ENCODE measurements at regions not wholly inside any gene's neighbourhood (a gene's known extent, or its start where the extent isn't known, plus 50 kb on each side); places are given as distances from the start of the nearest gene placed in this dataset.

DNA sequence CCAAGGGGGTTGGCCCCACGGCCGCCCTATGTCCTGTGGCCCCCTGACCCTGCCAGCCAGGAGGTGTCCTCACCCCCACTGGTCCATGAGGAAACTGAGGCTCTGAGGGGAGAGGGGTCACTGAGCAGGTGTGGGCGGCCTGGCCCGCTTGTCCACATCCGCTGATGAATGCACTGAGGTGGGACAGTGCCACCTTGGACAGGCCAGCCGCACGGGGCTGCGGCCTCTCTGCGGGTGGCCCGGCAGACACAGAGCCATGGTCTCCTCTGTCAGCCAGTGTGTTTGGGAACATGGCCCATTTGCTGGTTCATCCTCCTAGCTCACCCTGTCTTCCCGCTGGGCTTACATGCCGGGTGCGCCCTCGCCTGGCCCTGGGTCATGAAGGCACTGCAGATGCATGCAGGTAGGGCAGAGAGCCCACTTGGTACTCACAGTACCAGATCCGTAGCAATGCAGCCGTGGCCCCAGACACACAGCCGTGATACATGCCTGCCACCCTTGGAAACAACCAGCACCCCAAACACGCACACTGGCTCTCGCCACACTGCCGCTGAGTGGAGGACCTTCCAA lies 93.9 kb downstream of the ENGASE start:
- no peak for DNase-seq (ENCODE audit: low read depth in 3 of 3, low spot score in 2 of 3)

DNA sequence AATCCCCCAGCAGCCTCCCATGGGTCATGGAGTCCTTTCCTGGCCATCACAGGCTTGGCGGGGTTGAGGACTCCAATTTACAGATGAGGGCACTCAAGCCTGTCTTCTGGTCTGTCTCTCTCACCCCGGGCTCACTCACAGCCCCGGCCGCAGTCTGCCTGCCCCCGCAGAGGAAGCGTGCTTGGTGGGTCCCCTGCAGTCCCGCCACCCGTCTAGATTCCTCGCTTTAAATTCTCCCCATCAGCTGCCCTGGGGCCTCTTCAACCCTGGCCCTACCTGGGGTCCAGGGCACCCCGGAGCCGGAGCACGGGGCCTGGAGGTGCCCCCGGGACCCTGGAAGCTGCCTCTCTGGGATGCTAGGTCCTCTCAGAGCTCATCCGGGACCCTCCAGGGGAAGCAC lies 92.9 kb downstream of the ENGASE start:
- no peak for DNase-seq (ENCODE audit: low read depth in 3 of 3, low spot score in 2 of 3)

GRCh38 chr17:79165756-79166473 lies 91.3 kb downstream of the ENGASE start:
- no peak for DNase-seq (ENCODE audit: low read depth in 3 of 3, low spot score in 2 of 3)

- no peak for DNase-seq (ENCODE audit: low read depth in 3 of 3, low spot score in 2 of 3)
Observed at GRCh38 chr17:79164913-79165695, 90.5 kb downstream of the ENGASE start.

DNA sequence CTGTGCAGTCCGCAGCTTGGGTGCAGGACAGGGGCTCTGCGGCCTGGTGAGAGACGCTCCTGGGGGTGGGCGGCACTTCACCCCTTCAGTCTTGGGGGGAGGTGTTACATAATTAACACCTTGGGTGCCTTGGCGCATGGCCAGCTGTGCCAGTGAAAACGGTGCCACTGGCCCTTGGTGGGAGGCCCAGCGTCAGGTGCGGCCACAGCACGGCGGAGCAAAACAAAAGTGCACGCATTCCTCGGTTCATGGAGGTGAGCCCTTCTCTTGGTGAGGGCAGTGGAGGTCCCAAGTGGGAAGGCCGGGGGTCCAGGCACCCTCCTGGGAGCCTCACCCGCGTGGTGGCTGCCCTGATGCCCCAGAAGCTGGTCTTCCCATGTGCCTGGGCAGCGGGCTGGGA lies 89.8 kb downstream of the ENGASE start:
- no peak for DNase-seq (ENCODE audit: low read depth in 3 of 3, low spot score in 2 of 3)

- DNase-seq (ENCODE audit: low read depth in 3 of 3, low spot score in 2 of 3), result no peak
Observed at GRCh38 chr17:79163071-79163470, 88.4 kb downstream of the ENGASE start.

DNA sequence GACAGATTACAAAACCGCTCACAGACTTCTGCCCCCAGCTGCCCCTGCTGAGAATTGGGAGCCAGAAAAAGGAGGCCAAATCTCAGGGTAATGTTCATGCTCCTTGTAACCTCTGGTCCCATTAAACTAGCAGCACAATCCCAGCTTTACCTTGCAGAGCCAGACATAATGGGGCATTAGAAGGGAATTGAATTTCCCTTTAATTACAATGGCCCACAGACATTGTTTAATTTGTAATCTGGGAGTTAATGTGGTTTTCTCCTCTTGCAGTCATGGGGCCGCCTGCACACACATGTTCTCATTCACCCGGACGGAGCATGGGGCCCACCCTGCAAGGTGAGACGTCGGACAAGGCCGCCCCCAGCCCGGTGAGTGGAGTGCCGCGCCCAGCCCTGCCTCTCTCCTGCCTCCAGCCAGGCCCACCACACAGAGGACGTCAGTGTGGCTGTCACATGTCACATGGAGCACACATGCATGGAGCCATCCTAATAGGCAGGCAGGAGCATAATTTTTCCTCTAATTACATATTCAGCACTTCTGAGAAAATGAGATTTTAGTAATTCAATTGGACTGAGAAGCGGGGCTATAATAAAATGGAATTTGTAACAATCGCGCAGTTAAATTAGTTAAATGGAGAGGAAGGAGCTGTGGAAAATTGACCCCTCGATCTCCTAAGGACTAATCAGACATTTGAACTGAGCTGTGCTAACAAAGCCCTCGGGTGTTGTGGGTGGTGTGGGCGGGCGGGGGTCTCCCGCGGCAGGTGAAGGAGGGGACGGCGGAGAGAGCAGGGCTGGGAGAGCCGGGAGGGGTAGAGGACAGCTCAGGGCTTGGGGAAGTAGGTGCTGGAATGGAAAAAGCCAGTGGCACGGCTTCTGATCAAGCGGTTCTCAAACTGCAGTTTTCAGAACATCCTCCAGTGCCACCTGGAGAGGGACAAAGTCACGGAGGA lies 87.7 kb downstream of the ENGASE start:
- no peak for DNase-seq (ENCODE audit: low read depth in 3 of 3, low spot score in 2 of 3)

DNA sequence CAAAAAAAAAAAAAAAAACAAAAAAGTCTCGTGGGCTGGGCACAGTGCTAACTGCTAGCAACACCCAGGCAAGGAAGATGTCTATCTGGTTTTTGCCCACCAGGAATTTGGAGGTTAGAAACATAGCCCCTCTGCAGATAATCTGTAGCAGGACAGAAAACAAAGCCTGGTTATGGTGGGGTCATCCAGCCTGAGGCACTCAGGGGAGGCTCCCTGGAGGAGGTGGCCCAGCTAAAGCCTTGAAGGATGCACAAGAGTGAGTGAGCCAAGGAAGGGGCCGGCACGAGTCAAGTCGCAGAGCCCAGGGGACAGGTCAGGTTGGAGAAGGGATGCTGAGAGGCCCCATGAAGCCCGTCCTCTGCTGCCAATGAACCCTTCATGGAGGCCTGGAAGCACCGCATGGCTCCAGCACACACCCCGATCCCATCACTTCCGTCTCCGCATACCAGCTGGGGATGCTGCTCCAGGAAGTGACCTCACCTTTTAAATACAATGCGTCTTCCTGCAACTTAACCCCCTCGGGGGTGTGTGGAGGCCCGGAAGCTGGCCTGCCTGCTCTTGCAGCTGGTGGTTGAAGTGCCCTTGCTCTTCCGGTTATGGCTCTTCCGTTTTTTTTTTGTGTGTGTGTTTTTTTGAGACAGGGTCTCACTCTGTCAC lies 86.5 kb downstream of the ENGASE start:
- DNase-seq (ENCODE audit: low read depth in 3 of 3, low spot score in 2 of 3), result no peak

- DNase-seq (ENCODE audit: low read depth in 3 of 3, low spot score in 2 of 3), result no peak
Observed at GRCh38 chr17:79159926-79160325, 85.3 kb downstream of the ENGASE start.

DNA sequence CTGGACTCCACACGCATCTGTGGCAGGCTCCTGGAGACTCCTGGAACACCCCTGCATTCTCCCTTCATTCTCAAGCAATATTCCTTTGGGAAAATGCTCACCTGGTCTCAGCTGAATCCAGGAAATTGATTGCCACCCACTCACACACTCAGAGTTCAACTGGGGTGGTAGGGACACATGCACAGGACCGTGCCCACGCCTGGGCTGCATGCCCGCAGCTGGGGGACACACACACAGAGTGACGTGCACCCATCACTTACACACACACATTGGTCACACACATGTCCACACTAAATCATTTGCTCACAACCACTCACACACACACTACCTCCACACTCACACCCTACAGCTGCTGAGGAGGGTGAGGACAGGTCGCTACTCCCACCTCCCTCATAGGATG lies 84.8 kb downstream of the ENGASE start:
- no peak for DNase-seq (ENCODE audit: low read depth in 3 of 3, low spot score in 2 of 3)

DNA sequence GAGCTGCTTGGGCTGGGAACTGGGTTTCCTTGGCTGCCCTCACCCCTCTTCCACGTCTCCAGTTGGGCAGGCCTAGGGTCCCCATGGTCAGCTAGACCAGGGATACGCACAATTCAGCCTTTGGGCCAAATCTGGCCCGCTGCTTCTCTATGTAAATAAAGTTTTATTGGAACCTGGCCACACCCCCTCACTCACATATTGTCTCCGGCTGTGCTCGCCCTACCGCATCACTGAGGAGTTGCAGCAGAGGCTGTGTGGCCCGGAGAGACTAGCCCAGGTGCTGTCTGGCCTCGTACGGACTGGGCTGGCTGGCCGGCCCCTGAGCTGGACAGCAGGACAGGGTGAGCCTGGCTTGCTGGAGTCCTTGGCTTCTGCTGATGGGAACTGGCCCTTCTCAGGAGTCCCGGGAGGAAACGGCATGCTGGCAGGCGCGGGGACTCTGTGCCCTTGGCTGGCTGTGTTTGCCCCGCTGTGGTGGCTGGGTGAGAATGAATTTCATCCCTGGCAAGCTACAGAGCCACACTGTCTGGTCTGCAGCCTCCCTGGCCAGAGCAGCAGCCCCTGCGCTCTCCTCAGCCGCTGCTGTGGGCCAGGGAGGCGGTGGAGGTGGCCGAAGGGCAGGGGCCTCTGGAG lies 82.0 kb downstream of the ENGASE start:
- DNase-seq (ENCODE audit: low read depth in 3 of 3, low spot score in 2 of 3), result no peak

- DNase-seq (ENCODE audit: low read depth in 3 of 3, low spot score in 2 of 3), result no peak
Observed at GRCh38 chr17:79155701-79156100, 81.1 kb downstream of the ENGASE start.

- no peak for DNase-seq (ENCODE audit: low read depth in 3 of 3, low spot score in 2 of 3)
Observed at GRCh38 chr17:79154951-79155585, 80.4 kb downstream of the ENGASE start.

DNA sequence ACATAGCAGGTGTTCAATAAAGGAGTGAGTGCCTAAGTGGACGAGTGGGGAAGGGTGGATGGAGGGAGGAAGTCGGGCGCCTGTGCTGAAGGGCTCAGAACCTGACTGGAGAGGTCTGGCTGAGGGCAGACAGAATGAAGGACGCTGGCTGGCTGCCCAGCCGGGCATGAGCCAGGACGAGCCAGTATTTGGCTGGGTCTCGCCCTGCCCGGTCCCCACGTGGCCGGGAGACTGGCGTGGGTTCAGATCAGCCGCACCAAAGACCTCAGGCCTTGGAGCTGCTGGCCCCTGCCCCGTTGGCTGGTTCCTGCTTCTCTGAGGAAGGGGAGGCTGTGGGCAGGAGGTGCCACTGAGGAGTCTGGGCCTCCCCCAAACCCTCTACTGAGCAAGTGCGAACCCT lies 79.8 kb downstream of the ENGASE start:
- no peak for DNase-seq (ENCODE audit: low read depth in 3 of 3, low spot score in 2 of 3)

GRCh38 chr17:79153367-79154130 lies 78.9 kb downstream of the ENGASE start:
- DNase-seq (ENCODE audit: low read depth in 3 of 3, low spot score in 2 of 3), result no peak

GRCh38 chr17:79152636-79153035 lies 78.0 kb downstream of the ENGASE start:
- no peak for DNase-seq (ENCODE audit: low read depth in 3 of 3, low spot score in 2 of 3)

DNA sequence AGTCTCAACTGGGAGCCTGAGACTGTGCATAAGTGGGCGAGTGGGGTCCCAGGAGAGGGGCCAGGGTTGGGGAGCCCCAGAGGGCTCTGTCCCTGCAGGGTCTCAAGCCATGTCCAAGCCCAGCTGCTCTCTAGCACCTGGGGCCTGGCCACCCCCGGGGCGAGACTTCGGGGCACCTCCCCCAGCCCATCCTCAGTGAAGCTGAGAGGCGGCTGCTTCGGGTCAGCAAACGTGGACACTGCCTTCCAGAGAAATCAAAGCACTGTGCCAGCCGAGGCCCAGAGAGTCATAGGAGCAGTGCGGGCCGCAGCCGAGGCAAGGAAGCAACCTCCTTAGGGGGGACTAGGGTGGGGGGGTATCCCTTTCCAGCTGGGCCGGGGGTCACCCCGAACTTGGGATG lies 77.5 kb downstream of the ENGASE start:
- no peak for DNase-seq (ENCODE audit: low read depth in 3 of 3, low spot score in 2 of 3)

GRCh38 chr17:79150799-79151198 lies 76.2 kb downstream of the ENGASE start:
- no peak for DNase-seq (ENCODE audit: low read depth in 3 of 3, low spot score in 2 of 3)

All from right renal cortex interstitium (tissue), 3 donors.